Neural progenitor cell (in vitro differentiated cells): ENCODE measurements at regions not wholly inside any gene's neighbourhood (a gene's known extent, or its start where the extent isn't known, plus 50 kb on each side); places are given as distances from the start of the nearest gene placed in this dataset.
"Not testable (repeated sequence)": the region's sequence is repeated elsewhere in the genome, so short reads cannot be mapped to it uniquely, and the experiment has no call there.

Experiments used
- DNase-seq: peaks from one replicate; pipeline ENCODE4 v3.0.0-alpha.2; 2016; ENCODE audit warnings: low spot score
- H2AFZ ChIP-seq: fragments of 200-600 bp; sonication (generic); replicated peaks from 2 replicates; pipeline ENCODE4 v1.6.1; 2016; ENCODE audit warnings: antibody characterized with exemption
- H3F3A ChIP-seq: fragments of 200-600 bp; sonication (generic); 2 replicates; pipeline ENCODE4 v1.6.1; 2016; ENCODE audit warnings: antibody characterized with exemption, low read depth
- H3K27ac ChIP-seq: fragments of 200-600 bp; sonication (generic); 2 replicates; pipeline ENCODE4 v1.5.1; 2016; ENCODE audit warnings: mild to moderate bottlenecking
- H3K27me3 ChIP-seq: fragments of 200-600 bp; sonication (generic); 2 replicates; pipeline ENCODE4 v1.6.1; 2016; ENCODE audit warnings: mild to moderate bottlenecking, moderate library complexity
- H3K36me3 ChIP-seq: fragments of 200-600 bp; sonication (generic); 2 replicates; pipeline ENCODE4 v1.5.1; 2016
- H3K4me1 ChIP-seq: fragments of 200-600 bp; sonication (generic); 2 replicates; pipeline ENCODE4 v1.6.1; 2016; ENCODE audit warnings: mixed run types
- H3K4me2 ChIP-seq: fragments of 200-600 bp; sonication (generic); 2 replicates; pipeline ENCODE4 v1.6.1; 2016
- H3K4me3 ChIP-seq: fragments of 200-600 bp; sonication (generic); 2 replicates; pipeline ENCODE4 v1.5.1; 2016
- H3K79me2 ChIP-seq: fragments of 200-600 bp; sonication (generic); 2 replicates; pipeline ENCODE4 v1.6.1; 2016; ENCODE audit warnings: low read depth
- H3K9ac ChIP-seq: fragments of 200-600 bp; sonication (generic); 2 replicates; pipeline ENCODE4 v1.6.1; 2016
- H3K9me3 ChIP-seq: fragments of 200-600 bp; sonication (generic); 2 replicates; pipeline ENCODE4 v1.5.1; 2016; ENCODE audit warnings: low read depth
- H4K20me1 ChIP-seq: fragments of 200-600 bp; sonication (generic); 2 replicates; pipeline ENCODE4 v1.6.1; 2016; ENCODE audit warnings: low read depth
- H3K27ac Mint-ChIP-seq: 3 replicates; pipeline ENCODE4 v1.8.0; 2021; ENCODE audit warnings: mixed read lengths
- H3K27me3 Mint-ChIP-seq: 2 replicates; pipeline ENCODE4 v1.8.0; 2022; ENCODE audit warnings: low read depth, mild to moderate bottlenecking, inconsistent platforms, moderate library complexity, mixed read lengths; ENCODE audit not compliant: insufficient read depth
- H3K36me3 Mint-ChIP-seq: 3 replicates; pipeline ENCODE4 v1.8.0; 2021; ENCODE audit warnings: mixed read lengths
- H3K4me1 Mint-ChIP-seq: 3 replicates; pipeline ENCODE4 v1.8.0; 2021; ENCODE audit warnings: mixed read lengths
- H3K4me3 Mint-ChIP-seq: 3 replicates; pipeline ENCODE4 v1.8.0; 2021; ENCODE audit warnings: mild to moderate bottlenecking, moderate library complexity, mixed read lengths
- H3K9me3 Mint-ChIP-seq: 3 replicates; pipeline ENCODE4 v1.8.0; 2020; ENCODE audit warnings: mixed read lengths
- CTCF ChIP-seq: fragments of 200-600 bp; sonication (generic); IDR thresholded peaks from 2 replicates; pipeline ENCODE4 v1.5.1; 2017; ENCODE audit warnings: antibody characterized with exemption, mild to moderate bottlenecking
- EZH2 ChIP-seq: fragments of 200-600 bp; sonication (generic); IDR thresholded peaks from 2 replicates; pipeline ENCODE4 v1.6.1; 2017; ENCODE audit warnings: antibody characterized with exemption, mild to moderate bottlenecking, moderate library complexity
- EZH2phosphoT487 ChIP-seq: fragments of 200-600 bp; sonication (generic); IDR thresholded peaks from 2 replicates; pipeline ENCODE4 v1.6.1; 2017; ENCODE audit warnings: antibody characterized with exemption

GRCh38 chr10:44099511-44099910, 285.4 kb downstream of the CXCL12 start:
- no peaks in the 10 kb centered on the region for H3K79me2 ChIP-seq
- Mint-ChIP-seq H3K27me3 (no peaks in the 10 kb centered on the region), H3K36me3 (no peaks in the 10 kb centered on the region), H3K9me3 (peaks cover 20% of the 10 kb centered on the region), H3K4me1 (peaks cover 3% of the 10 kb centered on the region), H3K27ac (no peak overlapping the region), H3K4me3 (no peak overlapping the region)
- H2AFZ ChIP-seq: no peak overlapping the region
- no peaks in the 10 kb centered on the region for H4K20me1 ChIP-seq
- H3K27ac ChIP-seq: no peak overlapping the region
- no peak overlapping the region for H3K4me2 ChIP-seq
- no peaks in the 10 kb centered on the region for H3K9me3 ChIP-seq
- H3K4me1 ChIP-seq: peaks cover 28% of the 10 kb centered on the region
- DNase-seq: no peak
- peaks cover 10% of the 10 kb centered on the region for H3F3A ChIP-seq
- no peak for TF ChIP-seq EZH2phosphoT487
- TF ChIP-seq EZH2: no peak
- TF ChIP-seq CTCF: no peak
- H3K9ac ChIP-seq: no peak overlapping the region
- no peaks in the 10 kb centered on the region for H3K27me3 ChIP-seq
- H3K36me3 ChIP-seq: no peaks in the 10 kb centered on the region
- no peak overlapping the region for H3K4me3 ChIP-seq

GRCh38 chr10:44096217-44096616, 288.7 kb downstream of the CXCL12 start:
- H3K4me1 Mint-ChIP-seq, H3K79me2 ChIP-seq, H4K20me1 ChIP-seq, H3K4me1 ChIP-seq, H3K36me3 ChIP-seq, H3K4me3 Mint-ChIP-seq, H3K27me3 ChIP-seq, H3F3A ChIP-seq, H3K36me3 Mint-ChIP-seq, H3K27me3 Mint-ChIP-seq, DNase-seq, H3K27ac Mint-ChIP-seq, H2AFZ ChIP-seq, H3K9me3 ChIP-seq, H3K4me2 ChIP-seq, H3K9ac ChIP-seq, H3K4me3 ChIP-seq, H3K27ac ChIP-seq: not testable (repeated sequence)
- H3K9me3 Mint-ChIP-seq: peaks cover 22% of the 10 kb centered on the region

DNA sequence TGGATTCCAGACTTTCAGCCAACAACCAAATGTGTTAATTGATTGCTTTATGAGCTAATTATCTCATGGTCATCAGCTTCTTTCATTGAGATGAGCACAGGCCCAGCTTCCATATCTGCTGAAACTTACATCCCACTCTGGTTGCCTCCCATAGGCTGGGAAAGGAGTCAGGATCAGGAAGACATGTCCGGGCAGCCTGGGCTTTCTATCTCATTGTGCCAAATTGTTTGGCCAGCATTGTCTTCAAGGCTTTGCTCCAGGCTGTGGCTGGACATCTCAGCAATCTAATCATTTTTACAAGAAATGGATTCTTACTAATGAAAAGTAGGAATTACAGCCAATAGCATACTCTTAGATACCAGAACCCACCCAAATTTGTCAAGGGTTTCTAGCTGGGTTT, 295.2 kb downstream of the CXCL12 start:
- no peak overlapping the region for H3K4me3 ChIP-seq
- no peak overlapping the region for H2AFZ ChIP-seq
- Mint-ChIP-seq H3K9me3 (peaks cover 13% of the 10 kb centered on the region), H3K27me3 (peaks cover 2% of the 10 kb centered on the region), H3K4me1 (peaks cover 7% of the 10 kb centered on the region), H3K27ac (no peak overlapping the region), H3K4me3 (no peak overlapping the region), H3K36me3 (no peaks in the 10 kb centered on the region)
- no peaks in the 10 kb centered on the region for H3K9me3 ChIP-seq
- peaks cover 9% of the 10 kb centered on the region for H3K4me1 ChIP-seq
- no peak overlapping the region for H3K27ac ChIP-seq
- no peak overlapping the region for H3K9ac ChIP-seq
- H4K20me1 ChIP-seq: no peaks in the 10 kb centered on the region
- no peaks in the 10 kb centered on the region for H3K36me3 ChIP-seq
- H3F3A ChIP-seq: no peaks in the 10 kb centered on the region
- H3K27me3 ChIP-seq: no peaks in the 10 kb centered on the region
- no peak overlapping the region for H3K4me2 ChIP-seq
- TF ChIP-seq CTCF (no peak), EZH2phosphoT487 (no peak), EZH2 (no peak)
- no peak for DNase-seq
- no peaks in the 10 kb centered on the region for H3K79me2 ChIP-seq

- Histone ChIP-seq H3K36me3 (no peaks in the 10 kb centered on the region), H3K9ac (no peak overlapping the region), H3K9me3 (no peaks in the 10 kb centered on the region), H3K27ac (no peak overlapping the region), H4K20me1 (no peaks in the 10 kb centered on the region), H3K27me3 (no peaks in the 10 kb centered on the region), H2AFZ (no peak overlapping the region), H3K4me2 (no peak overlapping the region), H3F3A (no peaks in the 10 kb centered on the region), H3K4me1 (peaks cover 20% of the 10 kb centered on the region), H3K4me3 (no peak overlapping the region), H3K79me2 (no peaks in the 10 kb centered on the region)
- H3K9me3 Mint-ChIP-seq: peaks cover 6% of the 10 kb centered on the region
- H3K36me3 Mint-ChIP-seq: no peaks in the 10 kb centered on the region
- TF ChIP-seq EZH2phosphoT487 (no peak), CTCF (no peak), EZH2 (no peak)
- peaks cover 18% of the 10 kb centered on the region for H3K4me1 Mint-ChIP-seq
- no peak overlapping the region for H3K27ac Mint-ChIP-seq
- no peaks in the 10 kb centered on the region for H3K27me3 Mint-ChIP-seq
- no peak for DNase-seq
- H3K4me3 Mint-ChIP-seq: no peak overlapping the region
Measured at GRCh38 chr10:44087403-44087802, 297.5 kb downstream of the CXCL12 start.
